ENCODE measurements at regions not wholly inside any gene's neighbourhood (a gene's known extent, or its start where the extent isn't known, plus 50 kb on each side); places are given as distances from the start of the nearest gene placed in this dataset.

- TF ChIP-seq POLR2A (IDR thresholded peaks at IDR 0.05) = no peak
- TF ChIP-seq, protein P1, sequence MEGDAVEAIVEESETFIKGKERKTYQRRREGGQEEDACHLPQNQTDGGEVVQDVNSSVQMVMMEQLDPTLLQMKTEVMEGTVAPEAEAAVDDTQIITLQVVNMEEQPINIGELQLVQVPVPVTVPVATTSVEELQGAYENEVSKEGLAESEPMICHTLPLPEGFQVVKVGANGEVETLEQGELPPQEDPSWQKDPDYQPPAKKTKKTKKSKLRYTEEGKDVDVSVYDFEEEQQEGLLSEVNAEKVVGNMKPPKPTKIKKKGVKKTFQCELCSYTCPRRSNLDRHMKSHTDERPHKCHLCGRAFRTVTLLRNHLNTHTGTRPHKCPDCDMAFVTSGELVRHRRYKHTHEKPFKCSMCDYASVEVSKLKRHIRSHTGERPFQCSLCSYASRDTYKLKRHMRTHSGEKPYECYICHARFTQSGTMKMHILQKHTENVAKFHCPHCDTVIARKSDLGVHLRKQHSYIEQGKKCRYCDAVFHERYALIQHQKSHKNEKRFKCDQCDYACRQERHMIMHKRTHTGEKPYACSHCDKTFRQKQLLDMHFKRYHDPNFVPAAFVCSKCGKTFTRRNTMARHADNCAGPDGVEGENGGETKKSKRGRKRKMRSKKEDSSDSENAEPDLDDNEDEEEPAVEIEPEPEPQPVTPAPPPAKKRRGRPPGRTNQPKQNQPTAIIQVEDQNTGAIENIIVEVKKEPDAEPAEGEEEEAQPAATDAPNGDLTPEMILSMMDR (IDR thresholded peaks at IDR 0.05) = no peak
Observed at GRCh38 chr13:106098778-106099177, 436.7 kb downstream of the EFNB2 start.
